ENCODE measurements at regions not wholly inside any gene's neighbourhood (a gene's known extent, or its start where the extent isn't known, plus 50 kb on each side); places are given as distances from the start of the nearest gene placed in this dataset.

- DNase-seq (ENCODE audit: low read depth): no peak
Observed at GRCh38 chr14:87725318-87725717, 267.7 kb downstream of the GALC start.

DNA sequence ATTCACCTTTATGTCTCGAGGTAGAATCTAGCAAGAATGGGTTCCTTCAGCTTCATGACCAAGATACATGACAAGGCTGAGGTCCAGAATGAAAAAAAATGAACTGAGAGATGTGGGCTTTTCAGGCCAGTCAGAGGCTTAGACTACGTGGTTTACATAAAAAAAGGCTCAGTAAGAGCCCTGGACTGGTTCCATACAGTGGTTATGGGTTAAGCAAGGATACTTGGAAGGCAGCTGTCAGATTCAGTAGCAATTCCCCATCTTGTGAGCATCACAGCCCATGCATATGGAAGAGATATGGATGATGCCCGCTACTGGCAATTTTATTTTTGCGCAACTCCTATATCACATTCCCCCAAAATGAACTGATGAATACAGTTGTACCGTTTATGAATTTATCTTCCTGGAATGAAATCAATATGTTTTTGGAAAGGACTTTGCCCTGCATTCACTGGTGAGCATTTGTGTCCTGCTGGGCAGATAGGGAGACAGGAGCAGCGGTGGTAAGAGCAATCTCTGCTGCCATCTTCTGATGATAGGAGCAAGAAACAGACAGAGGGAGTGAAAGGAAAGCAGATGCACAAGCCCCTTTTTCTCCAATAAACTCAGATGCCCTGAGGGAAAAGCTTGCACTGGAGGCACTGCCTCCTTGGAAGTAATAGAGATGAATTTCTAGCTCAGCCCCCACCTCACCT, 280.4 kb downstream of the GALC start:
- DNase-seq (ENCODE audit: low read depth): no peak

DNA sequence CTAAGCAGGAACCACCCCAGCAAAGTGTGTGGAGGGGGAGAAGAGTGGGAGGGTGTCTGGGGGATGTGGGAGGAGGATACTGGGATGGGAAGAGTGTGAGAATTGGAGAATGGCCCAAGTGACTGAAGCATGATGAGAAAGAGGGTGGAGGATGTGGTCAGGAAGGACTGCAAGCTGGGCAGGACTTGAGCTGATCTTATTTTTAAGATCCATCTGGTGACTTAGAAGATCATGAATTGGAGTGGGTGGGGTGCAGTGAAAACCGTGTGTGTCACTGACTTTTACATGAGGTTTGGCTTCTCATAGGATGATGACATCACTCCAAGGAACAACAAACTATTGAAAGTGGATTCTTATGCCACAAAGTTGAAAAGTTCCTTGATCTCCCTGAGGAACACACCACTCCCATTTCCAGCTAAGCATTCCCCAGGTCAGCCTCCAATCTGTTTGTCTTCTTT, 287.5 kb downstream of the GALC start:
- no peak for DNase-seq (ENCODE audit: low read depth)

DNA sequence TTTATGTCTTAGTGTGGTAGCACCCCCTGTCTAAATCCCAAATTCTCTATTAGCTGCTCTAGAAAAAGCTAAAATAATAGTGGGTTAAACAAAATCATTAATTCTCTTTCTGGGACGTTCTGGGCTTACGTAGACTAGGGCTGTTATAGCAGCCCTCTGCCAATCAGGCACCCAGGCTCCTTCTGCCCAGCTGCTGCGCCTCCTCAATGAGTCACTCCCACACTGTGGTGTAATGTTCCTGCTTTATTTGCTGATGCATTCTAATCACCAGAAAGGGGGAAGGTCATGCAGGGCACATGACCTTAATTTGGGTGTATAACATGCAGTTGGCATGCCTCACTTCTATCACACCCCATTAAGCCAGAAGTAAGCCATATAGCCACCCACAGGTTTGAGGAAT, 294.5 kb downstream of the GALC start:
- DNase-seq (ENCODE audit: low read depth): no peak

GRCh38 chr14:87696485-87696884, 296.5 kb downstream of the GALC start:
- no peak for DNase-seq (ENCODE audit: low read depth)

DNA sequence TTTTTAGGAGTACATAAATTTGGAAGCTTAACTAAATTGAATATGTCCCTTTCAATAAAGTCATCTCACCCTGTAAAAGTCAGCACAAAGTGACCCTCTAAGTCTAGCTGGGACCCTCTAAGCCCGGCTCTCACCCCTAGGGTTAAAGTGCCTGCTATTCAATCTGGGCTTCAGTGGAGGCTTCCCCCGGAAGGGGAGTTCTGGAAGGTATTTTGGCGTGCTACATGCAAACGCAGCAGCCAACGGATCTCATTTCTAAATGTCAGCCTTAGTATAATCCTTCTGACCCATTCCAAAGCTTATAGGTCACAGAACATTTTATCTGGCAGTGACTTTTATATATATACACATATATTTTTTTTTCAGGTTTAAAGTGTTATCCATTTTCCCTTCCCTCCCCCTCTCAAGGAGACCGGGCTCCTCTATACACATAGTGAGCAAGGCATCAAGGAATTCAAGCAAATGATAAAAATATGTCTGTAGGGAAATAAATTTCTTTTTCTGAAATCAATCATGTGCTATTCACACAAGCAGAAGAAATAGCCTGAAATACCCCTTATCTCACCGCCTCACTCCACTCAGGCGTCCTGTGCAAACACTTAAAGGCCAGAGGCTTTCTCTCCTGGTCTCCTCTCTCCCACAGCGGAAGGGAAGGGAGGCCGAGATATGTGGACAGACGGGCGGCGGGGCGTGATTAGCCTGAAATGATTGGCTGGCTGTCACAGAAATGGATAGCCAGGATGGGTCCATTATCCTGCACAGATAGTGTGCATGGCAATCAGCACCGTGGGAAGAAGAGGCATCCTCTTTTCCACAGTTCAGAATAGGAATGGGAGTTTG, 301.7 kb downstream of the GALC start:
- no peak for DNase-seq (ENCODE audit: low read depth)

- no peak for DNase-seq (ENCODE audit: low read depth)
Observed at GRCh38 chr14:87690076-87690613, 302.8 kb downstream of the GALC start.

- no peak for DNase-seq (ENCODE audit: low read depth)
Observed at GRCh38 chr14:87688524-87688923, 304.5 kb downstream of the GALC start.

DNA sequence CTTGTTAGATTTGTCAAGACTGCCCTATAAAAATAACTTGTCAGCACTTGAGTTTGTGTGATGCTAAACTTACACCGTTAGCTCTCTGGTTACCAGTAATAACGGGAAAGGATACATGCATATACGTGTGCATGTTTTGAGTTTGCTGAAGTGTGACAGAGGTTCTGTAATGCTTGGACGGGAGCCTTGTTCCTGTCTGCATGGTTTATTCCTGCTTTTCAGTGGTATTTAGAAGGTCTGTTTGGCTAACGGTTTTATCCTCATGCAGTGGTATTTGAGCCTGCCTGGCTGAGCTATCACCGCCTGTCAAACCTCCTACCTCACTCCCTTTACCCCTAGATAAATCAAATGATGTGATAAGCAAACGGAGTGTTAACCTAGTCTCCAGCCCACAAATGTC, 305.6 kb downstream of the GALC start:
- no peak for DNase-seq (ENCODE audit: low read depth)

DNA sequence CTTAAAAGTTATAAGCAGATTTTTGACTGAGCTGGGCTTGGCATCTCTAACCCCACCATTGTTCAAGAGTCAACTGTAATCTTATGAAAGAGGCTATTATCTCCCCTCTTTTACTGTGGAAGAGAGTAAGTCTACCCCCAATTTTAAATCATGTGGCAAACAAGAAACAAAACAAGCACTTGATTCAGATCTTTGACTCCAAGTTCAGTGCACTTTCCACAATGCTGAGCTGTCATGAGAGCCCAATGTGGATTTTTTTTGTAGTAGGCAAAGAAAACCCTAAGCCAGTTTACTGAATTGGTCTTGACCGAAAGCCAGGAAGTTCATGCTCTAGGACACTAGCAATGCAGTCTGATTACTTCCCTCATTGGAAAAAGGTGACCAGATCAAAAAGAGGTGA, 306.2 kb downstream of the GALC start:
- DNase-seq (ENCODE audit: low read depth): no peak

DNA sequence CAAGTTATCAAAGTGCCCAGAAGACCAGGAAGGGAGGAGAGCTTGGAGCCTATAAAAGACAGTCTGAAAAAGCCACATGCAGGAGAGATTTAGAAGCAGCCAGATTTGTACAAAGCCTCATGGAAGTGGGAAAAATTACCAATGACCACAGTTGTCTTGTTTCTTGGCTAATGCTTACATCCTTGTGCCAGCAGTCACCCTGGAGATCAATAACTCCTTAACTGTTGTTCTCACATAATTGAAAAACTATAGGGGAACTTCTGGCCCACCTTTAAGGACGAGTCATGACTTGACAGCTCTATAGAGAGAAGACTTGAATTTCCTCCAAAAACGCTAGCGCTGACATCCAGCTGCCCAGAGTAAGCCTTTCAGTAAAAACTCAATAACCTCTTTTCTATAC, 313.1 kb downstream of the GALC start:
- DNase-seq (ENCODE audit: low read depth): no peak

GRCh38 chr14:87678624-87679023, 314.4 kb downstream of the GALC start:
- DNase-seq (ENCODE audit: low read depth): no peak

DNA sequence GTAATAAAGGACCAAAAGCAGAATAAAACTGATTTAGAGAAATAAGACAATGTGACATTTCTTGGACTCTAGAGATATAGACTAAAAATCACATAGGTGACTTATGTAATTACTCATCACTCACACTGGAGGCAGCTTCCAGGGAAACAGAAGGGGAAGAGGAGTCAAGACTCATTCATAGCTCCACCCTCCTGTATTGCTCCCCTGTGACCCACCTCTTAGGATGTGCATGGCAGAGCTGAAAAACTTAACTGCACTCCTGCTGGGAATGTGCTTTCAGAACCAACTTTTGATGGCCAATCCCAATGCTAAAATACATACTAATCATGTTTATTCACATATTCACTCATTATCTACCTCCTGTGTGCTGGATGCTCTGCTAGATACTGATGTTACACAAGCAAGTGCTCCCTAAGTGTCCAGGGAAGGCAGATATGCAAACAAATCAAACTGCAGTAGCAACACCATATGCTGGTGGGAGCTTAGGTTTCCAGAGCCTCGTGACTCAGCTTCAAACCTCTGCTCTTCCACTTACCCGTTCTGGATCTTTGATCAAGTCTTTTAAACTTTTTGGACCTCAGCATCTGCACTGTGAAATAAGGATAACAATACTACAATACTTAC, 316.1 kb downstream of the GALC start:
- no peak for DNase-seq (ENCODE audit: low read depth)

GRCh38 chr14:87667659-87668058, 325.3 kb downstream of the GALC start:
- DNase-seq (ENCODE audit: low read depth): no peak

GRCh38 chr14:87656315-87656714, 336.7 kb downstream of the GALC start:
- no peak for DNase-seq (ENCODE audit: low read depth)

GRCh38 chr14:87652278-87652677, 340.7 kb downstream of the GALC start:
- no peak for DNase-seq (ENCODE audit: low read depth)

DNA sequence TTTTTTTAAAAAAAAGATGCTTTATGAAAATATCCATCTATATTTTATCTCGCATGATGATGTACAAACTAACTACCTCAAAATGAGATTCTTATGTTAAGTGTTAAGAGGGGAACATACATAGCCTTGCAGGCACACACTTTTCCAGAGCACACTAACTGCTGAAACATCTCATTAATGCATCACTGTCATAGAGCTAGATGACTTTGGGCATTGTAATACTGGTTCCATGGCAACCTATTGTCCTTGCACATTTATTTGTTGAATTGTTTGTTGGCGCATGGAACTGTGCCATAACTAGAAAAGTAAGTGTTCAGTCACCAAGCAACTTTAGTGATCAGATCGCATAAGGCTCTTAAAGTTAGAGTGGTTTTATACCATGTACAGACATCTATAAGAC, 348.3 kb downstream of the GALC start:
- DNase-seq (ENCODE audit: low read depth): no peak

GRCh38 chr14:87643005-87643404, 350.0 kb downstream of the GALC start:
- DNase-seq (ENCODE audit: low read depth): no peak

- DNase-seq (ENCODE audit: low read depth): no peak
Observed at GRCh38 chr14:87640553-87640952, 352.4 kb downstream of the GALC start.

DNA sequence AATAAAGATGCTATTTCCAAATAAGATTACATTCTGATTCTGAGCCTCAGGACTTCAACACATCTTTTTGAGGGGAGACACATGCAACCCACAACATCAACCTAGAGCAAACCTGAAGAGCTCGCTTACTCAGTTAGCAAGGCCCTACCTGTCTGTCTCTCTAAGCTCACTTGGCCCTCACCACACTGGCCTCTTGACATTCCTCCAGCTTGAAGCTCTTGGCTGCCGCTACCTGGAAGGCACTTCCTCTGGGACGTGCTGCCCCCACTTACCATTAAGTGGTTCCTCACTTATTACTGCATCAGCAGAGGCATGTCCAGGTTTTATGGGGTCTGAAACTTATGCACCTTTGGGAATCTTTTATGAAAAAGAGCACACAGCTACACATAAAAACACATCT, 354.8 kb downstream of the GALC start:
- DNase-seq (ENCODE audit: low read depth): no peak

- no peak for DNase-seq (ENCODE audit: low read depth)
Observed at GRCh38 chr14:87635442-87635841, 357.5 kb downstream of the GALC start.

GRCh38 chr14:87632796-87633195, 360.2 kb downstream of the GALC start:
- no peak for DNase-seq (ENCODE audit: low read depth)

DNA sequence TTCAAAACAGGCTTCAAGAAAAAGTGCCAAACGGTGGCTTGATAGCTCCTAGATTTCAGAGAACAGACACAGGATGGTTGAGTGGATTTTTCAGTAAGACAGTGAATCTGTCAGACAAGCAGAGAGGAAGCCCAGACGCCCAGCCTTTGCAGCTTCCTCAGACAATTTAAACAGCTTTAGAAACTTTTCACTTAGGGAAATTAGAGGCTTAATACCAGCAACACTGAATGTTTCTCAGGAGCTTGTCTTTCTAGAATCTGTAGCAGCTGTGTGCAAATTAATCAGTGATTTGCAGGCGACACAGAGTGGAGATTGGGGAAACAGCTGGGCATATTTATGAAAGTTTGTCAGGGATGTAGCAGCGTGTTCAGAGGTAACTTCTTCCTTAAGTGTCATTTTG, 362.1 kb downstream of the GALC start:
- DNase-seq (ENCODE audit: low read depth): no peak

All from activated T-helper 1 cell treated with Interleukin-2 at 50 U/mL for 16 hours (primary cell).